ENCODE measurements at regions not wholly inside any gene's neighbourhood (a gene's known extent, or its start where the extent isn't known, plus 50 kb on each side); places are given as distances from the start of the nearest gene placed in this dataset.

DNA sequence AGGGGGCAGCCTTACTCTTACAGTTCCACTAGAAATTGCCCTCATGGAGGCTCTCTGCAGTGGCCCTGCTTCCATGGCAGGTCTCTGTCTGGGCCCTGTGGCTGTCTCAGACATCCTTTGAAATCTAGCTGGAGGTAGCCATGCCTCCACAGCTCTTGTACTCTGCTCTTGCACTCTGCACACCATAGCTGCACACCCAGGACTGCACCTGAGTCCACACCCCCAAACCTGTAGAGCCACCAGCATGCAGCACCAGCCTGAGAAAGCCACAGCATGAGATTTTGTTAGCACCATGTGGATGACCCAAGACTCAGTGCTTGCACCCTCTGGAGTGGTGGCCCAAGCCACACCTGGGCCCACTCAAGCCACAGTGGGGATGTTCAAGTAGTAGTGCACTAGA lies 376.2 kb upstream of the RND3 start:
- Histone ChIP-seq H3K9ac (ENCODE audit: low read length) (no peak overlapping the region), H4K20me1 (ENCODE audit: insufficient read depth, low read length) (no peaks in the 10 kb centered on the region), H3K27ac (ENCODE audit: low read depth, low read length, poor library complexity, severe bottlenecking) (no peak overlapping the region), H3K36me3 (ENCODE audit: insufficient read depth, low read length) (no peaks in the 10 kb centered on the region), H3K27me3 (ENCODE audit: insufficient read depth, low read length) (no peaks in the 10 kb centered on the region), H3K4me3 (ENCODE audit: low read depth, low read length, poor library complexity, severe bottlenecking) (no peak overlapping the region), H2AFZ (ENCODE audit: low read length) (no peak overlapping the region), H3K9me2 (ENCODE audit: low read depth, low read length) (no peaks in the 10 kb centered on the region), H3K4me1 (ENCODE audit: insufficient read depth, low read length, severe bottlenecking) (no peaks in the 10 kb centered on the region), H3F3A (ENCODE audit: insufficient read depth, low read length) (no peaks in the 10 kb centered on the region), H3K4me2 (ENCODE audit: low read length) (no peak overlapping the region), H3K9me3 (ENCODE audit: low read length) (no peaks in the 10 kb centered on the region), H3K79me2 (ENCODE audit: insufficient read depth, low read length) (no peaks in the 10 kb centered on the region)
- TF ChIP-seq, protein P1, sequence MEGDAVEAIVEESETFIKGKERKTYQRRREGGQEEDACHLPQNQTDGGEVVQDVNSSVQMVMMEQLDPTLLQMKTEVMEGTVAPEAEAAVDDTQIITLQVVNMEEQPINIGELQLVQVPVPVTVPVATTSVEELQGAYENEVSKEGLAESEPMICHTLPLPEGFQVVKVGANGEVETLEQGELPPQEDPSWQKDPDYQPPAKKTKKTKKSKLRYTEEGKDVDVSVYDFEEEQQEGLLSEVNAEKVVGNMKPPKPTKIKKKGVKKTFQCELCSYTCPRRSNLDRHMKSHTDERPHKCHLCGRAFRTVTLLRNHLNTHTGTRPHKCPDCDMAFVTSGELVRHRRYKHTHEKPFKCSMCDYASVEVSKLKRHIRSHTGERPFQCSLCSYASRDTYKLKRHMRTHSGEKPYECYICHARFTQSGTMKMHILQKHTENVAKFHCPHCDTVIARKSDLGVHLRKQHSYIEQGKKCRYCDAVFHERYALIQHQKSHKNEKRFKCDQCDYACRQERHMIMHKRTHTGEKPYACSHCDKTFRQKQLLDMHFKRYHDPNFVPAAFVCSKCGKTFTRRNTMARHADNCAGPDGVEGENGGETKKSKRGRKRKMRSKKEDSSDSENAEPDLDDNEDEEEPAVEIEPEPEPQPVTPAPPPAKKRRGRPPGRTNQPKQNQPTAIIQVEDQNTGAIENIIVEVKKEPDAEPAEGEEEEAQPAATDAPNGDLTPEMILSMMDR (IDR thresholded peaks at IDR 0.05; ENCODE audit: low read length), result no peak
- no peak for TF ChIP-seq EZH2 (IDR thresholded peaks at IDR 0.05; ENCODE audit: borderline replicate concordance, low read length)

DNA sequence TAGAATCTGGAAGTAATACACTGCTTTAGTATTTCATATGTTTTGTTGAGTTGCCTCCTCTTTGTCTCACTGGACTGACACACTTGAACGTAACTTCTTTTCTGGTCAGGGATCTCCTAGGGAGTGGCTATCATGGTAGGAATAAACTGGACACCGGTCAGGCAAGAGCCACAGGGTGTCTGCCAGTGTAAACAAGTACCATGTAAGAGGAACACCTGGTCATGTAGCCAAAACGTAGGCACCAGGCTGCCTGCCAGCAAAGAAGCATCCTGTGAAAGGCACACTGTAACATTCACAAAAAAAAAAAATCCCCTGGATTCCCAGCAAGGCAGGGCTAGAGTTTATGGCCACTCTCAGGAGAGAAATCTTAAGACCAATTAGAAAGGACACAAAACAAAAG lies 372.8 kb upstream of the RND3 start:
- TF ChIP-seq, protein P1 (IDR thresholded peaks at IDR 0.05; ENCODE audit: low read length), result no peak
- no peak for TF ChIP-seq EZH2 (IDR thresholded peaks at IDR 0.05; ENCODE audit: borderline replicate concordance, low read length)
- Histone ChIP-seq H3K27ac (ENCODE audit: low read depth, low read length, poor library complexity, severe bottlenecking) (no peak overlapping the region), H4K20me1 (ENCODE audit: insufficient read depth, low read length) (no peaks in the 10 kb centered on the region), H3K9ac (ENCODE audit: low read length) (no peak overlapping the region), H2AFZ (ENCODE audit: low read length) (no peak overlapping the region), H3K4me2 (ENCODE audit: low read length) (no peak overlapping the region), H3K9me2 (ENCODE audit: low read depth, low read length) (no peaks in the 10 kb centered on the region), H3K27me3 (ENCODE audit: insufficient read depth, low read length) (no peaks in the 10 kb centered on the region), H3K4me3 (ENCODE audit: low read depth, low read length, poor library complexity, severe bottlenecking) (no peak overlapping the region), H3K9me3 (ENCODE audit: low read length) (no peaks in the 10 kb centered on the region), H3F3A (ENCODE audit: insufficient read depth, low read length) (no peaks in the 10 kb centered on the region), H3K4me1 (ENCODE audit: insufficient read depth, low read length, severe bottlenecking) (no peaks in the 10 kb centered on the region), H3K36me3 (ENCODE audit: insufficient read depth, low read length) (no peaks in the 10 kb centered on the region), H3K79me2 (ENCODE audit: insufficient read depth, low read length) (no peaks in the 10 kb centered on the region)

DNA sequence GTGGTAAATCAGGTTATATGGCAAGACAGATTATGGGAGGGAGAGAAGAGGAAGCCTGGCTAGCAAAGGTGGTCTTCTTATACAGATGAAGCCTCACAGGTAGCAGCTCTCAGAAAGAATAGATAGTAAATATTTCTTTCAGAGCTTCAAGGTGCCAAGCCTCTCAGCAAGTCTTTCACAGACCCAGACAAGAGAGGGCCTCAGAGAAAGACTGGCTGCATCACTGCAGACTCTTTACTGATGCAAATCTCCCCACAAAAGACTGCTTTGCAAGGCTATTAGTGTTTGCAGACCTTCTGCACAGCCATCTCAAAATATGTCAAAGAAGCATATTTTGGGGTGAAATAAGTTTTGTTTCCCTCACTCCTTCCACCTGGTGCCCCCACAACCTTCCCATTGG lies 372.4 kb upstream of the RND3 start:
- Histone ChIP-seq H3K9me2 (ENCODE audit: low read depth, low read length) (no peaks in the 10 kb centered on the region), H3K4me3 (ENCODE audit: low read depth, low read length, poor library complexity, severe bottlenecking) (no peak overlapping the region), H3K4me2 (ENCODE audit: low read length) (no peak overlapping the region), H3K9ac (ENCODE audit: low read length) (no peak overlapping the region), H3K27me3 (ENCODE audit: insufficient read depth, low read length) (no peaks in the 10 kb centered on the region), H4K20me1 (ENCODE audit: insufficient read depth, low read length) (no peaks in the 10 kb centered on the region), H3K27ac (ENCODE audit: low read depth, low read length, poor library complexity, severe bottlenecking) (no peak overlapping the region), H3K79me2 (ENCODE audit: insufficient read depth, low read length) (no peaks in the 10 kb centered on the region), H3F3A (ENCODE audit: insufficient read depth, low read length) (no peaks in the 10 kb centered on the region), H2AFZ (ENCODE audit: low read length) (no peak overlapping the region), H3K36me3 (ENCODE audit: insufficient read depth, low read length) (no peaks in the 10 kb centered on the region), H3K9me3 (ENCODE audit: low read length) (no peaks in the 10 kb centered on the region), H3K4me1 (ENCODE audit: insufficient read depth, low read length, severe bottlenecking) (no peaks in the 10 kb centered on the region)
- no peak for TF ChIP-seq EZH2 (IDR thresholded peaks at IDR 0.05; ENCODE audit: borderline replicate concordance, low read length)
- TF ChIP-seq, protein P1 (IDR thresholded peaks at IDR 0.05; ENCODE audit: low read length), result no peak
